Rectal smooth muscle tissue (tissue), 1 donor: ENCODE measurements at regions not wholly inside any gene's neighbourhood (a gene's known extent, or its start where the extent isn't known, plus 50 kb on each side); places are given as distances from the start of the nearest gene placed in this dataset.

Experiments
- H3K27ac ChIP-seq: one replicate; pipeline ENCODE4 v1.7.0; 2013; ENCODE audit warnings: low read depth, low read length, inconsistent platforms
- H3K27me3 ChIP-seq: one replicate; pipeline ENCODE4 v1.7.0; 2013; ENCODE audit warnings: low read length; ENCODE audit not compliant: control insufficient read depth, insufficient read depth
- H3K36me3 ChIP-seq: one replicate; pipeline ENCODE4 v1.7.0; 2013; ENCODE audit warnings: low read length; ENCODE audit not compliant: control insufficient read depth, insufficient read depth
- H3K4me1 ChIP-seq: one replicate; pipeline ENCODE4 v1.7.0; 2013; ENCODE audit warnings: low read length; ENCODE audit not compliant: control insufficient read depth, insufficient read depth
- H3K4me3 ChIP-seq: one replicate; pipeline ENCODE4 v1.7.0; 2013; ENCODE audit warnings: low read length
- H3K9ac ChIP-seq: one replicate; pipeline ENCODE4 v1.7.0; 2013; ENCODE audit warnings: low read length

DNA sequence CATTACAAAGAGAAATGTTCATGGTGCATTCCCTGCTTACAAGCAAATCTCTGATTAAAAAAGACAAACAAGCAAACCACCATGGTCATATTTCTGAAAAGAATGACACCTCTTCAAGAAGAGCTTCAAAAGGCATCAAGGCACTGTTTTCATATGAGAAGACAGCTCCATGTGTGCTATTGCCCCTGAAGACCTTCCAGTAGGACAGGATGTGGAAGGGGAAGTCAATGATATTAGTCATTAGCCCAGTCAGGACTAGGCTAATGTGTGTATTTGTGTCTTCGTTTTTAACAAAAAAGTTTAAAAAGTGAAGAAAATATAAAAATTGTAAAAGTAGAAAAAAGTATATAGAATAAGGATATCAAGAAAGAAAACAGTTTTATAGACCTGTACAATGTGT lies 534.7 kb upstream of the ARGLU1 start:
- H3K4me1 ChIP-seq = no peaks in the 10 kb centered on the region
- no peaks in the 10 kb centered on the region for H3K36me3 ChIP-seq
- no peak overlapping the region for H3K27ac ChIP-seq
- H3K9ac ChIP-seq = no peak overlapping the region
- no peaks in the 10 kb centered on the region for H3K27me3 ChIP-seq
- H3K4me3 ChIP-seq = no peak overlapping the region

DNA sequence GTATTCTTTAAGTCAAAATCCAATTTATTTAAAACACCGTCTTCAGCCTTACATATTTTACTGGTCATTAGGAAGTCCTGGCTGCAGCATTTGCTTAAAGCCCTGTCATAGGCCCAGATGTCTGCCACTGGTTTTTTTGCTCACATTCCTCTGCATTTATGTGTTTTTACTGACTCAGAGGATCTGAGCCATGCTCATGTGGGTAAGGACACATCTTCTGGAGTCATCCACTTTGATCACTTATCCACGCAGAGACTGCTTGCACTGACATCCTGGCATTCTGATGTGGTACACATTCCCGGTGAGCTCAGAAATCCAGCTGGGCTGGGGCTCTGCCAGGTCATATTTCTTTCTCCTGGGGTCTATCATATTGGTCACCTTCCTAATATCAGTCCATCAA lies 531.7 kb upstream of the ARGLU1 start:
- no peak overlapping the region for H3K27ac ChIP-seq
- no peaks in the 10 kb centered on the region for H3K27me3 ChIP-seq
- H3K36me3 ChIP-seq = no peaks in the 10 kb centered on the region
- no peaks in the 10 kb centered on the region for H3K4me1 ChIP-seq
- H3K4me3 ChIP-seq = no peak overlapping the region
- H3K9ac ChIP-seq = no peak overlapping the region

DNA sequence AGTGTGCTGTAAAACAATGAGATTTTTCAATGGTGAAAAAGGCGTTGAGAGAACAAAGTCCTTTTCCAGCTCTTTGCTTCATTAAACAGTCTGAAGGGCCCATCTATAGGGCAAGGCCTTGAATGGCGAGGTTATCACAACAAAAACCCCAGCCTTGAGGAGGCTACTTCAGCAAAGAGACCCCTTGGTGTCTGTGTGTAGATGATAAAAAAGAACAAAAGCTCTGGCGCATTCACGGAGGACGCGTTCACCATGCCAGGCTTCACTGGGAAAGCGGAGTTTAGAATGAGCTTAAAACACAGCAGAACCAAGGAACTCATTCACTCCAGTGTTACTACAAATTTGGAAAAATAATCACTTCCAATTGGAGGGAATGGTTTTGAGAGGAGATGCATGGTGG lies 530.0 kb upstream of the ARGLU1 start:
- H3K9ac ChIP-seq = no peak overlapping the region
- H3K36me3 ChIP-seq = no peaks in the 10 kb centered on the region
- H3K27me3 ChIP-seq = no peaks in the 10 kb centered on the region
- H3K4me3 ChIP-seq = no peak overlapping the region
- H3K4me1 ChIP-seq = no peaks in the 10 kb centered on the region
- no peak overlapping the region for H3K27ac ChIP-seq

DNA sequence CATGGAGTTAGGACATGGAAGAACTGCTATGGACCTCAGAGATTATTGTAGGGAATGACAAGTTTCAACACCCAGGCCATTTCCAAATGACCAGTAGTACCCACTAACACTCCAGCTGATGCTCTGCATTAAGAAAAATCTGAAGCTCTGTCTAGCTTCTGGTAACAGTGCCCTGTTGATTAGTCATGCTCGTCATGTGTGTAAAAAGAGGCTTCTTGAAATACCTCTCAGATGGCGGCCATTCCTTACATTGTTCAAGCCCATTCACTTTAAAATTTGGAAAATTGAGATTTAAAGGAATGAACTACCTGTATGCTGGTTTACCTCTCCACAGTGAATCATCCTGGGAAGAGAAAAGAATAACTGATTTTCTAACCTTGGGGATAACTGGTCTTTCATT lies 527.9 kb upstream of the ARGLU1 start:
- no peak overlapping the region for H3K9ac ChIP-seq
- H3K4me1 ChIP-seq = no peaks in the 10 kb centered on the region
- H3K27me3 ChIP-seq = no peaks in the 10 kb centered on the region
- no peak overlapping the region for H3K4me3 ChIP-seq
- no peaks in the 10 kb centered on the region for H3K36me3 ChIP-seq
- H3K27ac ChIP-seq = no peak overlapping the region

DNA sequence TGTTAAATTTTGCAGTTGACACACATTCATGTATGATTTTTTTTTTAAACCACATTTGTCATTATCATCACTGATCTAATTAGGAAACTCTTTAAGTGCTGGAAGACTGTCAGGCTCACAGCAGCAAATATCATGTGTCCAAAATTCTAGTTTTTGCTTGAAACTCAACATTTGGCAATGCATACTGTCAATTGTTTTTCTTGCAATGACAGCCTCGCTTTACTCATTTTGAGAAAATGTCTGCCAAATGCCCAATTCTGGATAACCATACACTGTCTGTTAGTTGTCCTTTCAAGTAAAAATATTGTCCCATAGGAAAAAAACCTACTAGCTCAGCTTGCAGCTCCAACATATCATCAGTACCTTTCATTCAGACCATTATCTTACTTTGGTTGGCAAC lies 523.9 kb upstream of the ARGLU1 start:
- Histone ChIP-seq H3K36me3 (no peaks in the 10 kb centered on the region), H3K27ac (no peak overlapping the region), H3K4me3 (no peak overlapping the region), H3K27me3 (no peaks in the 10 kb centered on the region), H3K9ac (no peak overlapping the region), H3K4me1 (no peaks in the 10 kb centered on the region)

DNA sequence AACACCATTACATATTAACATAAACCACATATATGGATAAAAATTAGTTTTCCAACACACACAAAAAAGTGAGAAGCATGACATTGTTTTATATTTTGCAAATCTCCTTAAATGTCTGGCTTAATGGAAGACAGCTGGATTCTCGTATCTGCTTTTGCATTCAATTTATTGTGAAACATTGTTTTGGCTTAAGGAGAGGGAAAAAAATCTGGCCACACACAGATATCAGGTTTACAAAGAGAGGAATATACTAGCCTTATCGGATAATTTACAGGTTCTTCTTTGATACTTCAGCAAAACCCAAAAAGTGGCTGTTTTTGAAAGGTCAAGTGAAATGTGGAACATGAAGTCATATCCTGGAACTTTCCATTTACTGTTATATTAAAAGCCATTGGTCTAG lies 523.5 kb upstream of the ARGLU1 start:
- H3K27me3 ChIP-seq = no peaks in the 10 kb centered on the region
- no peak overlapping the region for H3K4me3 ChIP-seq
- H3K4me1 ChIP-seq = no peaks in the 10 kb centered on the region
- no peak overlapping the region for H3K9ac ChIP-seq
- no peaks in the 10 kb centered on the region for H3K36me3 ChIP-seq
- no peak overlapping the region for H3K27ac ChIP-seq

DNA sequence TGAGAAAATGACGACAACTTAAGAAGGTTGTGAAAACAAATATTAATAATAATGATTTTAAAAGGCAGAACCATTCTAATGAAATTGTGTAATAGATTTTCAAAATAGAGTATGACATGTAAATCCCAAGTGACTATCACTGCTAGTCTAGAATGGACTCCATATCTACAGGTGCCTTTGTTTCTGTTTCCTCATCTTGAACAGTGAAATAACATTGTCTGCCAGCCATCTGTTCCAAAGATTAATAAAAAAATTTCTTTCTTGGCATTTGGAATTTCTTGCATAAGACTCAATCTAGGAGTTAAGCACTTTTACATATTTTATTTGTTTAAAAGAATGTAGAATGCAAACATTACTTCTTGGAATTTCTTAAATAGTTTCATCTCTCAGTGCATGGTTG lies 520.1 kb upstream of the ARGLU1 start:
- Histone ChIP-seq H3K27me3 (no peaks in the 10 kb centered on the region), H3K4me3 (no peak overlapping the region), H3K9ac (no peak overlapping the region), H3K27ac (no peak overlapping the region), H3K36me3 (no peaks in the 10 kb centered on the region), H3K4me1 (no peaks in the 10 kb centered on the region)

DNA sequence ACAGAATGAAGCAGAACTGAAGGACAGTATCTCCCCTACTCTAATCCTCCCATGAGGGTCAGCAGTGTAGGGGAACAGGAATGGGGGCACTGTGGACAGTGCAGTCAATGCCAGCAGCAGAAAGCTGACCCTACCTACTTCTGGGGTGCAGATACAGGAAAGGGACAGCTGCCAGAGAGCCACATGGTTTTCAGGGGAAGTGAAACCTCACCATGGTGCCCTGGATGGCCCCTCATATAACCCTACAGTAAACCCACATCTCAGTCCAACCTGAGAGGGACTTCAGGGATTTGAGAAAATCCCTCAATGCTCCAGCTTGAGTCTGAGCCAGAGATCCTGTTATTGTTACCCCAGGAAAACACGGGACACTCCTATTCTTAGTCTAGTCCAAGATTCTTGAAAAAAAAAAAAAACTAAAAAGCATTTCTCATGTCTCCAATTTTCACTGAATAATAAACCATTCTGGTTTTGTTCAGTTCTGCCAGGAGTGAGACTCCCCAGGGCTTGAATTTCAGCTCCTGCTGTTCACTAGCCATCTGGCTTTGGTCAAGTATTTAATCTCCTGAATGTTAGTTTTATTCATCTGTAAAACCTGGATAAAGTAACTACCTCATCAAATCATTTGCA lies 511.6 kb upstream of the ARGLU1 start:
- Histone ChIP-seq H3K4me3 (no peak overlapping the region), H3K27me3 (no peaks in the 10 kb centered on the region), H3K36me3 (no peaks in the 10 kb centered on the region)

DNA sequence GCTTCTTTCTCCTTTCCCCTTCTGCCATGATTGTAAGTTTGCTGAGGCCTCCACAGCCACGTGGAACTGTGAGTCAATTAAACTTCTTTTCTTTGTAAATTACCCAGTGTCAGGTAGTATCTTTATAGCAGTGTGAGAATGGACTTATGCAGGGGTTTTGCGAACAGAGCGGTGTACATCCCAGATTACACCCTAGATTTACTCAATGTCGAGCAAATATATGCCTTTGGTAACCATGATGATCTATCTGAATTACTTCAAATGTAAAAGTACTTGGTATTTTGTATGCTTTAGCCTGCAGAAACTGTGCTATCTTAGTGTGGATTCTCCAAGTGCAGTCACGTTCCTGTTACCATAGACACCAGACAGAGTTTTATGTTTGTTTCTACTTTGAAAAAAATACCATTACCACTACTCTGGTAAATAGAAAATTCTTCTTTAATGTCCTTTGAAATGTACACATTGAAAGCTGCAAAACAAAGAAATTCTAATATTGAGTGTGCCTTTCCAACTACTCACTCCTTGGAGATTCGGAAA lies 510.4 kb upstream of the ARGLU1 start:
- H3K27ac ChIP-seq = no peak overlapping the region
- H3K4me3 ChIP-seq = no peak overlapping the region
- H3K4me1 ChIP-seq = no peaks in the 10 kb centered on the region
- H3K9ac ChIP-seq = no peak overlapping the region
- H3K27me3 ChIP-seq = no peaks in the 10 kb centered on the region
- H3K36me3 ChIP-seq = no peaks in the 10 kb centered on the region

More for the DNA sequence above, 511.6 kb upstream of the ARGLU1 start:
- Histone ChIP-seq H3K4me1 (no peaks in the 10 kb centered on the region), H3K9ac (no peak overlapping the region), H3K27ac (no peak overlapping the region)

DNA sequence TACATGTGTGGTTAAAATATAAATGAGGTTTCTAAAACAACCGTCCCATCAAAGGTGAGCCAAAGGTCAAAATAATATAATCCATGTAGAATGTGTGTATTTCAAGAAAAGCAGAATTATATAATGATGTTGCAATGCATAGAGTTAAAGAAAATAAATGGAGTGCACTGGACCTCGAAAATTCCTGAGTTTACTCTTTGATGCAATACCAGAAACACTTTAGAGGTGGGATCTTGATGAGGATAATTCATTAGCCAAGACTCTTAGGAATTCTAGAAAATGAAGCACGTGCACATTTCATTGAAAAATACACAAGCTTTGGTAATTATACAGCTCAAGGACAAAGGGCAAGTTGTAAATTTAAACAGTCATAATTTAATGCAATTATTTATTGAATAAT lies 508.9 kb upstream of the ARGLU1 start:
- Histone ChIP-seq H3K27ac (no peak overlapping the region), H3K4me3 (no peak overlapping the region), H3K36me3 (no peaks in the 10 kb centered on the region), H3K27me3 (no peaks in the 10 kb centered on the region), H3K9ac (no peak overlapping the region), H3K4me1 (no peaks in the 10 kb centered on the region)

DNA sequence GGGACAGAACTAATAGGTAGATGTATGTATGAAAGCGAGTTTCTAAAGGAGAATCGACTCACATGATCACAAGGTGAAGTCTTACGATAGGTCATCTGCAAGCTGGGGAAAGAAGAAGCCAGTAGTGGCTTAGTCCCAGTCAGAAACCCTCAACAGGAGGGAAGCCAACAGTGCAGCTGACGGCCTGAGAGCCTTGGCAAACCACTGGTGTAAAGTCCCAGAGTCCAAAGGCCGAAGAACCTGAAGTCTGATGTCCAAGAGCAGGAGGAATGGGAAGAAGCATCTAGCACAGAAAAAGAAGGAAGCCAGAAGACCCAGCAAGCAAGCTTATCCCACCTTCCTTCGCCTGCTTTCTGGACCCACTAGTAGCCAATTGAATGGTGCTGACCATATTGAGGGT lies 507.6 kb upstream of the ARGLU1 start:
- Histone ChIP-seq H3K36me3 (no peaks in the 10 kb centered on the region), H3K4me3 (no peak overlapping the region), H3K27me3 (no peaks in the 10 kb centered on the region), H3K27ac (no peak overlapping the region), H3K9ac (no peak overlapping the region), H3K4me1 (no peaks in the 10 kb centered on the region)

DNA sequence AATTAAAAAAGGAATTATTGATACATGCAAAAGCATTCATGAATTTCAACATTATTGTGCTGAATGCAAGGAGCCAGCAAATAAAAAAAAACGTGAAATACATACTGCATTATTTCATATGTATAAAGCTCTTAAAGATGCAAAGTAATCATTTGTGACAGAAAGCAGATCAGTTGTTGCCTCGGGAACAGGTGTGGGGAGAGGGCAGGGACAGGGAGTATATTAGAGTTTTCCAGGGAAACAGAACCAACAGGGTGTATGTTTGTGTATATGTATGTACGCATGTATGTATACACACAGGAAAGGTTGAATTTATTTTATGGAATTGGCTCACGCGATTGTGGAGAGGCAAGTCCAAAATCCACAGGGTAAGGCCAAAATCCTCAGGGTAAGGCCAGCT lies 502.9 kb upstream of the ARGLU1 start:
- H3K27me3 ChIP-seq = no peaks in the 10 kb centered on the region
- H3K4me1 ChIP-seq = no peaks in the 10 kb centered on the region
- H3K4me3 ChIP-seq = no peak overlapping the region
- no peak overlapping the region for H3K9ac ChIP-seq
- no peak overlapping the region for H3K27ac ChIP-seq
- no peaks in the 10 kb centered on the region for H3K36me3 ChIP-seq

DNA sequence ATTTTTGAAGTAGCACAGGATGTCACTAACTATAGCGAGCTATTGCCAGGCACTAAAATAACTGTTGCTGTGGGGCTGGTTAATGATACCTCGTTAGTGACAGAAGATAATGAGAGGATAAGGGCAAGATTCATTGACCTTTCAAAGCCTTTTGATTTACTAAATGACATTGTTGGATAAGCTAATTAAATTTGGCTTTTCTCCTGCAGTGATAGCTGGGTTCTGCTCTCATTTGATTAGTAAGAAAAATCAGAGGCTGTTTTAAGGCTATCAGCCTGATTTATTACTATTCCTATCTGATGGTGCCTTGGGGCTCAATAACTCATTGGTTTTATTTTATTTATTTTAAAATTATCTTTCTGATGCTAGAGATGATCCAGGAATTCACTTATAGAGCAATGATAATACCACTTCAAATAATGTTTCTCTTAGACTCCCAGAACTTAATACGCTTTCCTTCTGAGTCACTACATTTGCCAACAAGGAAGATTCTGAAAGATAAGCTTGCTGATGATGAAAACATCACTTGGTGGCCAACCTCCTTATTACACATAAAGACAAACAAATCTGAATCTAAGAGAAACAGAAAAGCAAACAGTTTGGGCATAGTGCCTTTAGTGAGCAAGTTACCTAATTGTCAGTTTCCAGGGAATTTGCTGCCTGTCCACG lies 501.3 kb upstream of the ARGLU1 start:
- H3K4me3 ChIP-seq = no peak overlapping the region

More for the DNA sequence above, 501.3 kb upstream of the ARGLU1 start:
- Histone ChIP-seq H3K27ac (no peak overlapping the region), H3K36me3 (no peaks in the 10 kb centered on the region), H3K9ac (no peak overlapping the region), H3K4me1 (no peaks in the 10 kb centered on the region), H3K27me3 (no peaks in the 10 kb centered on the region)
